ENCODE measurements at regions not wholly inside any gene's neighbourhood (a gene's known extent, or its start where the extent isn't known, plus 50 kb on each side); places are given as distances from the start of the nearest gene placed in this dataset.

DNA sequence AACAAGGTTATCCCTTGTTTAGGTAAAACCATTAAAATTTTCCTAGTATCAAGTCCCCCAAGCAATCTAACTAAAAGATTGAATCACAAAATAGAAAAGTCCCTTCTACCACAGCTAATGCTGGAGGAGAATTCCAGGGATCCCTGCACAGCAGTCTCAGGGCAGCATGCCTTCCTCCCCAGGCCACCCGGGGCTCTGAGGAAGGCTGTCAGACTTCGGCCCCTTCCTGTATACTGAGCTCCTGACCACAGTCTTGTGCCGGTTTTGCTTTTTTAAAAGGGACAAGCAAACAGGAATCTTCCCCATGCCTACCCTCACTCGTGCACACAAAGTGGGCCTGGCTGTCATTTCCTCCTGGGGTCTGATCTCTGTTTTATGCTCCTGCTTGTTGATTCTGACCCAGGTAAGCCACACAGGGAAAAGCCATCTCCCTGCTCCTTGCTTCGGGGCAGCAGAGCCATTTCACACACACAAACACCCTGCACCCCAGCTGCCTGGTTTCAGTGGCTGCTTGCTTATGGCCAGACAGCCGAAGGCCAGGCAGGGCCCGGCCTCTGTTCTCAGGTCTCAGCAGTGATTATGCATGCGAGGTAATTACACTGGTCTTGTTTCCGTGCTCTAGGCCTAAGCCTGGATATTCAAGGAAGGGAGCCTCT, 211.9 kb downstream of the NXNL2 start:
- Mint-ChIP-seq H3K27me3 (ENCODE audit: insufficient read depth, unreplicated experiment) (no peaks in the 10 kb centered on the region), H3K4me3 (ENCODE audit: unreplicated experiment) (no peak overlapping the region), H3K36me3 (ENCODE audit: insufficient read depth, unreplicated experiment) (no peaks in the 10 kb centered on the region), H3K27ac (ENCODE audit: unreplicated experiment) (no peak overlapping the region), H3K9me3 (ENCODE audit: unreplicated experiment) (no peaks in the 10 kb centered on the region), H3K4me1 (ENCODE audit: low read depth, unreplicated experiment) (no peaks in the 10 kb centered on the region)
- TF ChIP-seq, protein P1, sequence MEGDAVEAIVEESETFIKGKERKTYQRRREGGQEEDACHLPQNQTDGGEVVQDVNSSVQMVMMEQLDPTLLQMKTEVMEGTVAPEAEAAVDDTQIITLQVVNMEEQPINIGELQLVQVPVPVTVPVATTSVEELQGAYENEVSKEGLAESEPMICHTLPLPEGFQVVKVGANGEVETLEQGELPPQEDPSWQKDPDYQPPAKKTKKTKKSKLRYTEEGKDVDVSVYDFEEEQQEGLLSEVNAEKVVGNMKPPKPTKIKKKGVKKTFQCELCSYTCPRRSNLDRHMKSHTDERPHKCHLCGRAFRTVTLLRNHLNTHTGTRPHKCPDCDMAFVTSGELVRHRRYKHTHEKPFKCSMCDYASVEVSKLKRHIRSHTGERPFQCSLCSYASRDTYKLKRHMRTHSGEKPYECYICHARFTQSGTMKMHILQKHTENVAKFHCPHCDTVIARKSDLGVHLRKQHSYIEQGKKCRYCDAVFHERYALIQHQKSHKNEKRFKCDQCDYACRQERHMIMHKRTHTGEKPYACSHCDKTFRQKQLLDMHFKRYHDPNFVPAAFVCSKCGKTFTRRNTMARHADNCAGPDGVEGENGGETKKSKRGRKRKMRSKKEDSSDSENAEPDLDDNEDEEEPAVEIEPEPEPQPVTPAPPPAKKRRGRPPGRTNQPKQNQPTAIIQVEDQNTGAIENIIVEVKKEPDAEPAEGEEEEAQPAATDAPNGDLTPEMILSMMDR (IDR thresholded peaks at IDR 0.05; ENCODE audit: insufficient read depth in 1 of 2, low read depth in 1 of 2, low read length in 1 of 2, severe bottlenecking in 1 of 2, unreplicated experiment in 1 of 2) = no peak
- intact Hi-C loops (cut with micrococcal nuclease; ENCODE audit: unreplicated experiment) = no loop called here
- H3K9me3 ChIP-seq = no peaks in the 10 kb centered on the region
- BruUV-seq (replicated peaks) = no TSS peak
- no peak overlapping the region for H3K4me3 ChIP-seq (ENCODE audit: low read depth, low read length)
- no peaks in the 10 kb centered on the region for H3K36me3 ChIP-seq (ENCODE audit: control insufficient read depth, insufficient read depth, low read length)
- CTCF ChIA-PET = no interaction called here
- no peak for DNase-seq
- H3K4me1 ChIP-seq = no peaks in the 10 kb centered on the region
- POLR2A ChIA-PET = no interaction called here
- no peaks in the 10 kb centered on the region for H3K27me3 ChIP-seq (replicated peaks; ENCODE audit: control insufficient read depth, insufficient read depth, low read length)

DNA sequence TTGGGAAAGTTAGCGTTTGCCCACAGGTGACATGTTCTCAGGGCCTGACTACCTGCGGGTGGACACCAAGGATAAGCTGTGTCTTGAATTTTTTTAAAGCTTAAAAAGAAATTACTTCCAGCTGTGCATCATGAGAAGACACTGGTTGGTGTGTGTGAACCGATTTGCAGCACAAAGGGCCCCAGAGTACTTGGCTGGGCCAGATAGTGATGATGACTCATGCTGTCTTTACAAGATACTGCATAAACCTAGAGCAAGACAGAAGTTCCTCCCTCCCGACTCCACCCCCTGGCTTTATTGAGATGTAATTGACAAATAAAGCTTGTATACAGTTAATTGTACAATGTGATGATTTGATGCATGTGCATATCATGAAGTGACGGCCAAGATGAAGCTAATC, 212.8 kb downstream of the NXNL2 start:
- H3K36me3 ChIP-seq (ENCODE audit: control insufficient read depth, insufficient read depth, low read length) = no peaks in the 10 kb centered on the region
- POLR2A ChIA-PET = no interaction called here

DNA sequence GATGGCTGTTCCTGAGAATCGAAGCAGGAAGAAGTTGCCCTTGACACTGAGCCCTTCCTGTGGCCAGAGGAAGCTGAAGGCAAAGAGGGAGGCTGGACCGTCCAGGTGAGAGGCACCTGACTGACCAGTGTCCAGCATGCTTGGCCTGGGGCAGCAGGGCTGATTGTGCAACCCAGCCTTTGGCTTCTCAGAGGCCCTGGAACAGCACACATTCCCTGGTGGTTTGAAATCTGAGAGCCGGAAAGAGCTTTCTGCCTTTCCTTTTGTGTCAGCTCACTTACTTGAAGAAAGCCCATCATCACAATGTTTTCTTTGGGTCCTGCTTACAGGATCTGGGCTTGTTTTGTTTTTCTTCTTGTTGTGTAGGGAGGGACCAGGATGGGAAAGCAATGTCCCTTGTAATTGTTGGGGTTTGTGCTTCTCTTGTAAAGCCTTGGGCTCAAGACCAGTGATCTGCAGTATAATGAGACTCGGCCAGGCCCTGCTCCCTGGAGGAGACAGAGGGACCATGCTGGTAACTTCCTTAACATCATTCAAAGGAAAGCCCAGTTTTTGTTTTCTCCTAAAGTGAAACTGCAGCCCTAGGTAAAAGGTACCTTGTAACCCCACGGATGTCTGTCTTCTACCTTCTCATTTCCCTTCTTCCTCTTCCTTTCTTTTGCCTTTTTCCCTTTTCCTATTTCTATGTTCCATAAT, 213.7 kb downstream of the NXNL2 start:
- no peaks in the 10 kb centered on the region for H3K4me1 Mint-ChIP-seq (ENCODE audit: low read depth, unreplicated experiment)
- H3K9me3 Mint-ChIP-seq (ENCODE audit: unreplicated experiment) = no peaks in the 10 kb centered on the region
- TF ChIP-seq, protein P1 (IDR thresholded peaks at IDR 0.05; ENCODE audit: insufficient read depth in 1 of 2, low read depth in 1 of 2, low read length in 1 of 2, severe bottlenecking in 1 of 2, unreplicated experiment in 1 of 2) = no peak
- H3K9me3 ChIP-seq = no peaks in the 10 kb centered on the region
- H3K4me3 Mint-ChIP-seq (ENCODE audit: unreplicated experiment) = no peak overlapping the region
- no peak overlapping the region for H3K4me3 ChIP-seq (ENCODE audit: low read depth, low read length)
- no TSS peak for BruUV-seq (replicated peaks)
- no peaks in the 10 kb centered on the region for H3K27me3 ChIP-seq (replicated peaks; ENCODE audit: control insufficient read depth, insufficient read depth, low read length)
- H3K27me3 Mint-ChIP-seq (ENCODE audit: insufficient read depth, unreplicated experiment) = no peaks in the 10 kb centered on the region
- H3K27ac Mint-ChIP-seq (ENCODE audit: unreplicated experiment) = no peak overlapping the region
- no peaks in the 10 kb centered on the region for H3K4me1 ChIP-seq
- peak; percentile 7 to 36 for DNase-seq
- ChIA-PET POLR2A (no interaction called here), CTCF (interaction anchor here (0.6 kb wide), 1 partner anchor 155 kb away, joined by 3 read pairs; no protein-coding TSS in a partner anchor)
- H3K36me3 Mint-ChIP-seq (ENCODE audit: insufficient read depth, unreplicated experiment) = no peaks in the 10 kb centered on the region
- H3K36me3 ChIP-seq (ENCODE audit: control insufficient read depth, insufficient read depth, low read length) = no peaks in the 10 kb centered on the region
- intact Hi-C loops (cut with micrococcal nuclease; ENCODE audit: unreplicated experiment) = no loop called here

More for the DNA sequence above, 212.8 kb downstream of the NXNL2 start:
- TF ChIP-seq, protein P1 (IDR thresholded peaks at IDR 0.05; ENCODE audit: insufficient read depth in 1 of 2, low read depth in 1 of 2, low read length in 1 of 2, severe bottlenecking in 1 of 2, unreplicated experiment in 1 of 2) = no peak
- Mint-ChIP-seq H3K36me3 (ENCODE audit: insufficient read depth, unreplicated experiment) (no peaks in the 10 kb centered on the region), H3K27me3 (ENCODE audit: insufficient read depth, unreplicated experiment) (no peaks in the 10 kb centered on the region), H3K27ac (ENCODE audit: unreplicated experiment) (no peak overlapping the region), H3K4me3 (ENCODE audit: unreplicated experiment) (no peak overlapping the region), H3K4me1 (ENCODE audit: low read depth, unreplicated experiment) (no peaks in the 10 kb centered on the region), H3K9me3 (ENCODE audit: unreplicated experiment) (no peaks in the 10 kb centered on the region)
- H3K4me3 ChIP-seq (ENCODE audit: low read depth, low read length) = no peak overlapping the region
- no peaks in the 10 kb centered on the region for H3K4me1 ChIP-seq
- CTCF ChIA-PET = no interaction called here
- no peaks in the 10 kb centered on the region for H3K9me3 ChIP-seq
- no TSS peak for BruUV-seq (replicated peaks)
- H3K27me3 ChIP-seq (replicated peaks; ENCODE audit: control insufficient read depth, insufficient read depth, low read length) = no peaks in the 10 kb centered on the region
- intact Hi-C loops (cut with micrococcal nuclease; ENCODE audit: unreplicated experiment) = no loop called here
- no peak for DNase-seq

Measured in Caco-2 (cell line).